ENCODE measurements at regions not wholly inside any gene's neighbourhood (a gene's known extent, or its start where the extent isn't known, plus 50 kb on each side); places are given as distances from the start of the nearest gene placed in this dataset.
A peak's percentile ranks its signal among the peaks of the same experiment; 100 is the strongest.
"Not testable (repeated sequence)": the region's sequence is repeated elsewhere in the genome, so short reads cannot be mapped to it uniquely, and the experiment has no call there.

DNA sequence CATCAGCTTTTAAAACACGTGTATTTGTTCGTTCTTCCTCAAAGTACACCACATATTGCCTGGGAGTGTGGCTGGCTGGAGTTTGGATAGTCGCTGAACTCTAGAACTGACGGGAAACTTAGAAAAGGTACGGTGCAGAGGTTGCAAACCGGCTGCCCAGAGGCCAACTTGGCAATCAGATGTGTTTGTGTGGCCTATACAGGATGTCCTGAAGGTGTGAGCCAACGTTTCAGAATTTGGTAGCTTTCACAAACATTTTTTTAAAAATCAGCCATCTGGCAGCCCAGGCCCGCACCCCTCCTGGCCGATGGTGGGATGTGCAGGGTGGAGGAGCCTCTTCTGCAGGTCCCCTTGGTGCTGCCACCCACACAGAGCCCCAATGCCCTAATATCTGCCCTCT, 73.6 kb upstream of the SLC25A33 start:
- no peak for TF ChIP-seq EZH2 (IDR thresholded peaks at IDR 0.05; ENCODE audit: low read length)
- TF ChIP-seq, protein P1, sequence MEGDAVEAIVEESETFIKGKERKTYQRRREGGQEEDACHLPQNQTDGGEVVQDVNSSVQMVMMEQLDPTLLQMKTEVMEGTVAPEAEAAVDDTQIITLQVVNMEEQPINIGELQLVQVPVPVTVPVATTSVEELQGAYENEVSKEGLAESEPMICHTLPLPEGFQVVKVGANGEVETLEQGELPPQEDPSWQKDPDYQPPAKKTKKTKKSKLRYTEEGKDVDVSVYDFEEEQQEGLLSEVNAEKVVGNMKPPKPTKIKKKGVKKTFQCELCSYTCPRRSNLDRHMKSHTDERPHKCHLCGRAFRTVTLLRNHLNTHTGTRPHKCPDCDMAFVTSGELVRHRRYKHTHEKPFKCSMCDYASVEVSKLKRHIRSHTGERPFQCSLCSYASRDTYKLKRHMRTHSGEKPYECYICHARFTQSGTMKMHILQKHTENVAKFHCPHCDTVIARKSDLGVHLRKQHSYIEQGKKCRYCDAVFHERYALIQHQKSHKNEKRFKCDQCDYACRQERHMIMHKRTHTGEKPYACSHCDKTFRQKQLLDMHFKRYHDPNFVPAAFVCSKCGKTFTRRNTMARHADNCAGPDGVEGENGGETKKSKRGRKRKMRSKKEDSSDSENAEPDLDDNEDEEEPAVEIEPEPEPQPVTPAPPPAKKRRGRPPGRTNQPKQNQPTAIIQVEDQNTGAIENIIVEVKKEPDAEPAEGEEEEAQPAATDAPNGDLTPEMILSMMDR (optimal IDR thresholded peaks at IDR 0.05 in 1 of 3, IDR thresholded peaks at IDR 0.05 in 1 of 3, conservative IDR thresholded peaks at IDR 0.05 in 1 of 3; ENCODE audit: extremely low read depth in 1 of 3, insufficient read depth in 2 of 3, low read length in 3 of 3): no peak
- no peak overlapping the region for H3K9ac ChIP-seq (ENCODE audit: control insufficient read depth, extremely low read depth, insufficient read depth, low read length)
- no peak overlapping the region for H3K4me2 ChIP-seq (ENCODE audit: control insufficient read depth, extremely low read depth, insufficient read depth, low read depth, low read length)
- H3K9me1 ChIP-seq (ENCODE audit: control insufficient read depth, extremely low read depth, insufficient read depth, low read length): no peaks in the 10 kb centered on the region
- H3K9me3 ChIP-seq (ENCODE audit: control insufficient read depth, low read depth, low read length): no peaks in the 10 kb centered on the region
- H3K27ac ChIP-seq (ENCODE audit: control insufficient read depth, insufficient read depth, low read length): no peak overlapping the region
- no peak overlapping the region for H3K4me3 ChIP-seq (ENCODE audit: control insufficient read depth in 2 of 3, extremely low read depth in 1 of 3, insufficient read depth in 2 of 3, low read depth in 1 of 3, low read length in 3 of 3)
- peaks cover 9% of the 10 kb centered on the region for H3K27me3 ChIP-seq (ENCODE audit: control insufficient read depth, extremely low read depth, insufficient read depth, low read length)
- H3K4me1 ChIP-seq (ENCODE audit: control insufficient read depth, extremely low read depth, insufficient read depth, low read length): no peaks in the 10 kb centered on the region
- no peaks in the 10 kb centered on the region for H3K79me2 ChIP-seq (ENCODE audit: control insufficient read depth, insufficient read depth, low read length)
- no peak overlapping the region for H2AFZ ChIP-seq (ENCODE audit: control insufficient read depth, low read length)
- H3K36me3 ChIP-seq (ENCODE audit: control insufficient read depth in 2 of 2, extremely low read depth in 1 of 2, insufficient read depth in 2 of 2, low read length in 2 of 2): no peaks in the 10 kb centered on the region
- no peaks in the 10 kb centered on the region for H4K20me1 ChIP-seq (ENCODE audit: control insufficient read depth, extremely low read depth, insufficient read depth, low read length)
- FAIRE-seq: no peak
- no peak for DNase-seq (ENCODE audit: low read depth, low spot score)
- dilution Hi-C loops (cut with MboI; ENCODE audit: extremely low pct_ligation_motif_present, low sequenced_read_pairs): no loop called here

DNA sequence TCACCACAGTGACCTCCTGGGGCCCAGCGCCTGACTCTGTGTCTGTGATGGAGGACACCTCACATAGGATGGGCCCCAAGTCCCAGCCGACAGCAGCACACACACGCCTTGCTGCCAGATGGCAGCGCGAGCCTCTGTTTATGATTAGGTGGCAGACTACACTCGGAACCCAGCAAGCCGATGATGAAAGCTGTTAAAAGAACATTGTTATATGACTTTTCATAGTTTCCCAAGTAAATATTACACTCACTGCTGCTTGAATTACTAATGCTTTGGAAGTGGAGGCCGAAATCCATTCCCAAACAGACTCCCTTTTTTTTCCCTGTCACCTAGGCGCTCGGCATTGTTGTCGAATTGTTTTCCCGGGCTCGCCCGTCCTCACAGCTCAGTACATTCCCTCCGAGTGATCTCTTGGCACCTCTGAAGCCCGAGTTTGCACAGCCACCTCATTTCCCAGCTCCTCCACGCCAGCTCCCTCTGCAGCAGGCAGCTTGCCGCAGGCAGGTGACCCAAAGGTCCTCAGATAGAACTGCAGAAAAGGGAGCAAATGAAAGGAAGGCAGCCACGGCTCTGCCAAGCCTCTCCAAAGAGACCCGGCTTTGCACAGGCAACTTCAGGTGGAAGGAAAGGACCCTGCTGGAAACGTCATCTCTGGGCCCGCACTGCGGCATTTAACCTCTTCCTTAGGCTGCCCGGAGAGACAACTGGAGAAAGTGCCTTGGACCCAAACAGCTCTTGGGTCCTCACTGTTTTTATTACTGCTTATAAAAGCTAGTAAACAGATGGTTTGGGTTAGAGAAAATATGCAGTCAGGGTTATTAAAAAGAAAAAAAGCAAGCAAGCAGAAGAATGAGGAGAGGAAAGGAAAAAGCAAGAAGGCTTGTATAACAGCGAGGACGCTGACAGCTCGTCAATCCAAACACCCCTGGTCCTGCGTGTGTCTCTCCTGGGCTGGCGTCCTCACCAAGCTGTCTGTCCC, 72.2 kb upstream of the SLC25A33 start:
- Histone ChIP-seq H3K4me2 (ENCODE audit: control insufficient read depth, extremely low read depth, insufficient read depth, low read depth, low read length) (no peak overlapping the region), H3K9me3 (ENCODE audit: control insufficient read depth, low read depth, low read length) (no peaks in the 10 kb centered on the region), H3K36me3 (ENCODE audit: control insufficient read depth in 2 of 2, extremely low read depth in 1 of 2, insufficient read depth in 2 of 2, low read length in 2 of 2) (no peaks in the 10 kb centered on the region), H4K20me1 (ENCODE audit: control insufficient read depth, extremely low read depth, insufficient read depth, low read length) (no peaks in the 10 kb centered on the region), H2AFZ (ENCODE audit: control insufficient read depth, low read length) (peak overlapping the region; percentile 34), H3K4me1 (ENCODE audit: control insufficient read depth, extremely low read depth, insufficient read depth, low read length) (no peaks in the 10 kb centered on the region), H3K27me3 (ENCODE audit: control insufficient read depth, extremely low read depth, insufficient read depth, low read length) (peaks cover 9% of the 10 kb centered on the region), H3K79me2 (ENCODE audit: control insufficient read depth, insufficient read depth, low read length) (no peaks in the 10 kb centered on the region), H3K9me1 (ENCODE audit: control insufficient read depth, extremely low read depth, insufficient read depth, low read length) (no peaks in the 10 kb centered on the region), H3K27ac (ENCODE audit: control insufficient read depth, insufficient read depth, low read length) (no peak overlapping the region), H3K4me3 (ENCODE audit: control insufficient read depth in 2 of 3, extremely low read depth in 1 of 3, insufficient read depth in 2 of 3, low read depth in 1 of 3, low read length in 3 of 3) (no peak overlapping the region), H3K9ac (ENCODE audit: control insufficient read depth, extremely low read depth, insufficient read depth, low read length) (no peak overlapping the region)
- peak; percentile 37 for TF ChIP-seq EZH2 (IDR thresholded peaks at IDR 0.05; ENCODE audit: low read length)
- TF ChIP-seq, protein P1 (optimal IDR thresholded peaks at IDR 0.05 in 1 of 3, IDR thresholded peaks at IDR 0.05 in 1 of 3, conservative IDR thresholded peaks at IDR 0.05 in 1 of 3; ENCODE audit: extremely low read depth in 1 of 3, insufficient read depth in 2 of 3, low read length in 3 of 3): no peak
- FAIRE-seq (no peak), DNase-seq (ENCODE audit: low read depth, low spot score) (no peak)
- dilution Hi-C loops (cut with MboI; ENCODE audit: extremely low pct_ligation_motif_present, low sequenced_read_pairs): no loop called here

DNA sequence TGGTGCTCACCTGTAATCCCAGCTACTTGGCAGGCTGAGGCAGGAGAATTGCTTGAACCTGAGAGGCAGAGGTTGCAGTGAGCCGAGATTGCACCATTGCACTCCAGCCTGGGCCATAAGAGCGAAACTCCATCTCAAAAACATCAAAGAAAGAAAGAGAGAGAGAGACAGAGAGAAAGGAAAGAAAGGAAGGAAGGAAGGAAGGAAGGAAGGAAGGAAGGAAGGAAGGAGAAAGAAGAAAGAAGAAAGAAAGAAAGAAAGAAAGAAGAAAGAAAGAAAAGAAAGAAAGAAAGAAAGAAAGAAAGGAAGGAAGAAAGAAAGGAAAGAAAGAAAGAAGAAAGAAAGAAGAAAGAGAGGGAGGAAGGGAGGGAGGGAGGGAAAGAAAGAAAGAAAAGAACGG, 69.4 kb upstream of the SLC25A33 start:
- H3K36me3 ChIP-seq (ENCODE audit: control insufficient read depth in 2 of 2, extremely low read depth in 1 of 2, insufficient read depth in 2 of 2, low read length in 2 of 2); H4K20me1 ChIP-seq (ENCODE audit: control insufficient read depth, extremely low read depth, insufficient read depth, low read length); dilution Hi-C loops (cut with MboI; ENCODE audit: extremely low pct_ligation_motif_present, low sequenced_read_pairs); H3K9me1 ChIP-seq (ENCODE audit: control insufficient read depth, extremely low read depth, insufficient read depth, low read length); H3K4me3 ChIP-seq (ENCODE audit: control insufficient read depth in 2 of 3, extremely low read depth in 1 of 3, insufficient read depth in 2 of 3, low read depth in 1 of 3, low read length in 3 of 3); H2AFZ ChIP-seq (ENCODE audit: control insufficient read depth, low read length); H3K9me3 ChIP-seq (ENCODE audit: control insufficient read depth, low read depth, low read length); FAIRE-seq; H3K27ac ChIP-seq (ENCODE audit: control insufficient read depth, insufficient read depth, low read length); H3K4me2 ChIP-seq (ENCODE audit: control insufficient read depth, extremely low read depth, insufficient read depth, low read depth, low read length); H3K27me3 ChIP-seq (ENCODE audit: control insufficient read depth, extremely low read depth, insufficient read depth, low read length); H3K9ac ChIP-seq (ENCODE audit: control insufficient read depth, extremely low read depth, insufficient read depth, low read length); DNase-seq (ENCODE audit: low read depth, low spot score); H3K79me2 ChIP-seq (ENCODE audit: control insufficient read depth, insufficient read depth, low read length): not testable (repeated sequence)
- H3K4me1 ChIP-seq (ENCODE audit: control insufficient read depth, extremely low read depth, insufficient read depth, low read length): peaks cover 10% of the 10 kb centered on the region

All from keratinocyte (primary cell).